ENCODE measurements at regions not wholly inside any gene's neighbourhood (a gene's known extent, or its start where the extent isn't known, plus 50 kb on each side); places are given as distances from the start of the nearest gene placed in this dataset.

- DNase-seq: no peak
- no peak overlapping the region for H3K4me3 ChIP-seq (ENCODE audit: low read depth in 1 of 2, low read length in 2 of 2)
- no peak for TF ChIP-seq EZH2 (IDR thresholded peaks at IDR 0.05; ENCODE audit: borderline replicate concordance, low read depth, low read length, severe bottlenecking)
- TF ChIP-seq, protein P1, sequence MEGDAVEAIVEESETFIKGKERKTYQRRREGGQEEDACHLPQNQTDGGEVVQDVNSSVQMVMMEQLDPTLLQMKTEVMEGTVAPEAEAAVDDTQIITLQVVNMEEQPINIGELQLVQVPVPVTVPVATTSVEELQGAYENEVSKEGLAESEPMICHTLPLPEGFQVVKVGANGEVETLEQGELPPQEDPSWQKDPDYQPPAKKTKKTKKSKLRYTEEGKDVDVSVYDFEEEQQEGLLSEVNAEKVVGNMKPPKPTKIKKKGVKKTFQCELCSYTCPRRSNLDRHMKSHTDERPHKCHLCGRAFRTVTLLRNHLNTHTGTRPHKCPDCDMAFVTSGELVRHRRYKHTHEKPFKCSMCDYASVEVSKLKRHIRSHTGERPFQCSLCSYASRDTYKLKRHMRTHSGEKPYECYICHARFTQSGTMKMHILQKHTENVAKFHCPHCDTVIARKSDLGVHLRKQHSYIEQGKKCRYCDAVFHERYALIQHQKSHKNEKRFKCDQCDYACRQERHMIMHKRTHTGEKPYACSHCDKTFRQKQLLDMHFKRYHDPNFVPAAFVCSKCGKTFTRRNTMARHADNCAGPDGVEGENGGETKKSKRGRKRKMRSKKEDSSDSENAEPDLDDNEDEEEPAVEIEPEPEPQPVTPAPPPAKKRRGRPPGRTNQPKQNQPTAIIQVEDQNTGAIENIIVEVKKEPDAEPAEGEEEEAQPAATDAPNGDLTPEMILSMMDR (IDR thresholded peaks at IDR 0.05; ENCODE audit: borderline replicate concordance, extremely low read depth, low read length, poor library complexity, severe bottlenecking): no peak
- no peaks in the 10 kb centered on the region for H3K27me3 ChIP-seq (ENCODE audit: insufficient read depth, low read length, poor library complexity)
- no peak overlapping the region for H3K27ac ChIP-seq (ENCODE audit: low read length)
- H3K4me2 ChIP-seq (ENCODE audit: insufficient read depth, low read length): no peak overlapping the region
- H2AFZ ChIP-seq (ENCODE audit: low read depth, low read length): no peak overlapping the region
- H3K4me1 ChIP-seq (ENCODE audit: insufficient read depth, low read length): no peaks in the 10 kb centered on the region
- no peaks in the 10 kb centered on the region for H3K9me3 ChIP-seq (ENCODE audit: insufficient read depth, low read length, severe bottlenecking)
- ATAC-seq (ENCODE audit: insufficient read depth, low read depth): no peak
- no peak overlapping the region for H3K9ac ChIP-seq (ENCODE audit: low read depth, low read length)
- H3K36me3 ChIP-seq (ENCODE audit: insufficient read depth, low read length): no peaks in the 10 kb centered on the region
- no peaks in the 10 kb centered on the region for H3K79me2 ChIP-seq (ENCODE audit: insufficient read depth, low read length)
- H4K20me1 ChIP-seq (ENCODE audit: insufficient read depth, low read length): no peaks in the 10 kb centered on the region
These were observed 552.4 kb upstream of the KCND2 start for GRCh38 chr7:119720541-119720940.

GRCh38 chr7:119724041-119724792 lies 548.8 kb upstream of the KCND2 start:
- no peaks in the 10 kb centered on the region for H3K9me3 ChIP-seq (ENCODE audit: insufficient read depth, low read length, severe bottlenecking)
- no peak for TF ChIP-seq EZH2 (IDR thresholded peaks at IDR 0.05; ENCODE audit: borderline replicate concordance, low read depth, low read length, severe bottlenecking)
- TF ChIP-seq, protein P1 (IDR thresholded peaks at IDR 0.05; ENCODE audit: borderline replicate concordance, extremely low read depth, low read length, poor library complexity, severe bottlenecking): no peak
- no peaks in the 10 kb centered on the region for H3K79me2 ChIP-seq (ENCODE audit: insufficient read depth, low read length)
- H2AFZ ChIP-seq (ENCODE audit: low read depth, low read length): no peak overlapping the region
- no peaks in the 10 kb centered on the region for H3K4me1 ChIP-seq (ENCODE audit: insufficient read depth, low read length)
- H3K4me2 ChIP-seq (ENCODE audit: insufficient read depth, low read length): no peak overlapping the region
- ATAC-seq (ENCODE audit: insufficient read depth, low read depth) (no peak), DNase-seq (no peak)
- no peak overlapping the region for H3K9ac ChIP-seq (ENCODE audit: low read depth, low read length)
- no peak overlapping the region for H3K4me3 ChIP-seq (ENCODE audit: low read depth in 1 of 2, low read length in 2 of 2)
- no peak overlapping the region for H3K27ac ChIP-seq (ENCODE audit: low read length)
- no peaks in the 10 kb centered on the region for H3K27me3 ChIP-seq (ENCODE audit: insufficient read depth, low read length, poor library complexity)
- H4K20me1 ChIP-seq (ENCODE audit: insufficient read depth, low read length): no peaks in the 10 kb centered on the region
- H3K36me3 ChIP-seq (ENCODE audit: insufficient read depth, low read length): no peaks in the 10 kb centered on the region

DNA sequence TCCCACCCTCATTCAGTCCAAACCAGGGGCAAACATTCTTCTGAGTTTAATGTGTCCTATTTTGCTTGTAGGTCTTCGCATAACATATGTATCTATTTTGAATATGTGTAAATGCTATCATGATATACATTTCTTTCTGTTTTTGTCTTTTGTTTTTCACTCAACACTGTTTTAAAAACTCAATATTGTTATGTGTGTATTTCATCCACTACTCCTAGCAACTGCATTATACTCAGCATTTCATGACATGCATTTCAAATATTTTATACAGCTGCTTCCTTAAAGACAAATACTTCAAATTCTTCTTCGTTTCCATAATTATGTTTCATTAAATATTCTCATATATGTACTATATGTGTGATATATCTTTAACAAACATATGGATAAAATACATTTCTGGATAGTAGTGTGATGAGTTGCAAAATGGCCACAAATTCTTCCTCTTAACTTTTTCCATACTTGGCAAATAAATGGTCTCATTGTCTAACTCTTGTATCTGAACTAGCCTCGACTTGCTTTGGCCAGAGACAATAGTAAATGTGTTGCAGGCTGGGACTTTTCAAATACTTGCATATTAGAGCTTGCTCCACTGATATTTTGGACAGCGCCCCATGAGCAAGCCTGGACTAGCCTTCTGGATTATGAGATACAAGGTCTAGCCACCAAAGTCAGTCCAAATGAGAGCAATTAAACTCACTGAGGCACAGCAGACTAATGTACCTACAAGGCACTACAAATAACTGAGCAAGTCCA lies 539.7 kb upstream of the KCND2 start:
- DNase-seq (no peak), ATAC-seq (ENCODE audit: insufficient read depth, low read depth) (no peak)
- Histone ChIP-seq H3K4me1 (ENCODE audit: insufficient read depth, low read length) (no peaks in the 10 kb centered on the region), H2AFZ (ENCODE audit: low read depth, low read length) (no peak overlapping the region), H3K27me3 (ENCODE audit: insufficient read depth, low read length, poor library complexity) (no peaks in the 10 kb centered on the region), H3K36me3 (ENCODE audit: insufficient read depth, low read length) (no peaks in the 10 kb centered on the region), H3K4me2 (ENCODE audit: insufficient read depth, low read length) (no peak overlapping the region), H3K79me2 (ENCODE audit: insufficient read depth, low read length) (no peaks in the 10 kb centered on the region), H3K4me3 (ENCODE audit: low read depth in 1 of 2, low read length in 2 of 2) (no peak overlapping the region), H3K9ac (ENCODE audit: low read depth, low read length) (no peak overlapping the region), H3K9me3 (ENCODE audit: insufficient read depth, low read length, severe bottlenecking) (no peaks in the 10 kb centered on the region), H3K27ac (ENCODE audit: low read length) (no peak overlapping the region), H4K20me1 (ENCODE audit: insufficient read depth, low read length) (no peaks in the 10 kb centered on the region)
- no peak for TF ChIP-seq EZH2 (IDR thresholded peaks at IDR 0.05; ENCODE audit: borderline replicate concordance, low read depth, low read length, severe bottlenecking)
- TF ChIP-seq, protein P1 (IDR thresholded peaks at IDR 0.05; ENCODE audit: borderline replicate concordance, extremely low read depth, low read length, poor library complexity, severe bottlenecking): no peak

Data from DND-41 (cell line).